HG03159 (cell line): ENCODE measurements at regions not wholly inside any gene's neighbourhood (a gene's known extent, or its start where the extent isn't known, plus 50 kb on each side); places are given as distances from the start of the nearest gene placed in this dataset.
A peak's percentile ranks its signal among the peaks of the same experiment; 100 is the strongest.
"Not testable (repeated sequence)": the region's sequence is repeated elsewhere in the genome, so short reads cannot be mapped to it uniquely, and the experiment has no call there.

Source experiments
- ATAC-seq: cut with Tn5 transposase; IDR thresholded peaks from one replicate; pipeline ENCODE4 v1.9.1; 2021; ENCODE audit warnings: mild to moderate bottlenecking, moderate library complexity; ENCODE audit not compliant: unreplicated experiment

- peak; percentile 85 for ATAC-seq
Measured at GRCh38 chrX:65451663-65452062, 82.9 kb downstream of the LAS1L start.

- no peak for ATAC-seq
Measured at GRCh38 chrX:65420154-65420553, 114.4 kb downstream of the LAS1L start.

- ATAC-seq = not testable (repeated sequence)
Measured at GRCh38 chrX:65407662-65408061, 126.9 kb downstream of the LAS1L start.

GRCh38 chrX:65407157-65407626 is 127.4 kb downstream of the LAS1L start:
- ATAC-seq = no peak

GRCh38 chrX:65406532-65406931 is 128.1 kb downstream of the LAS1L start:
- ATAC-seq = no peak

- ATAC-seq = no peak
Measured at GRCh38 chrX:65392284-65392683, 142.3 kb downstream of the LAS1L start.

- not testable (repeated sequence) for ATAC-seq
Measured at GRCh38 chrX:65389120-65389519, 145.5 kb downstream of the LAS1L start.
